ENCODE measurements at regions not wholly inside any gene's neighbourhood (a gene's known extent, or its start where the extent isn't known, plus 50 kb on each side); places are given as distances from the start of the nearest gene placed in this dataset.

DNA sequence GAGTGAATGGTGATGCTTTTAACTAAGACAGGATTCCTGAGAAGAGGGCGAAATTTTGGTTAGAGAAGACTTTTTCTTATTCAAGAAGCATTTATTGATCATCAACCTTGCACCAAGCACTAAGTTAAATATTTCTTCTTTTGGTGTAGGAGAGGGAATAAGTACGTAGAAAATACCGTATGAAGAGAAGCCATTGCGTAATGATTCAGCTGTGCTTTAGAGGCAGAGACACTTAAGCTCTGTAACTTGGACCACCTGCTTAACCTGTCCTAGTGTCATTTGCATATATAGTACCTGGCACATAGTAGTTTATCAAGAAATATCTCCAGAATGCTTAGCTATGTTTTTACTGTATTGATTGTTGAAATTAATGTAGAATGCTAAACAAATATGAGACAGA lies 430.9 kb upstream of the ZNF608 start:
- no peak for DNase-seq

- no peak for DNase-seq
These were observed 433.2 kb upstream of the ZNF608 start for GRCh38 chr5:125179612-125180011.

GRCh38 chr5:125180231-125180829 lies 433.9 kb upstream of the ZNF608 start:
- no peak for DNase-seq

- DNase-seq = no peak
These were observed 434.7 kb upstream of the ZNF608 start for GRCh38 chr5:125181159-125181558.

GRCh38 chr5:125181955-125182354 lies 435.5 kb upstream of the ZNF608 start:
- DNase-seq = no peak

DNA sequence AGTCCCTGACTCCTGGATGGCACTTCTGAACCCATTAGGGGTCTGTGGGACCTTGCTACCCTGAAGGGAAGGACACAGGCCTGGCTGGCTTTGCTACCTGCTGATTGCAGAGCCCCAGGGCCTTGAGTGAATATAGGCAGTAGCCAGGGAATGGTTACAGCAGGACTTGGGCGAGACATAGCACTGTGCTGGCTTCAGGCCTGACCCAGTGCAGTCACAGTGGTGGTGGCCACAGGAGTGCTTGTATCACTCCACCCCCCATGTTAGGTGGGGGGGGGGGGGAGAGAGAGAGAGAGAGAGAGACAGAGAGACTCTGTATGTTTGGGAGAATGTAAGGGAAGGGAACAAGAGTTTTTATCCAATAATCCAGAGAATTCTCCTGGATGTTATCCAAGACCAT lies 439.3 kb upstream of the ZNF608 start:
- DNase-seq = no peak

GRCh38 chr5:125186911-125187375 lies 440.5 kb upstream of the ZNF608 start:
- no peak for DNase-seq

DNA sequence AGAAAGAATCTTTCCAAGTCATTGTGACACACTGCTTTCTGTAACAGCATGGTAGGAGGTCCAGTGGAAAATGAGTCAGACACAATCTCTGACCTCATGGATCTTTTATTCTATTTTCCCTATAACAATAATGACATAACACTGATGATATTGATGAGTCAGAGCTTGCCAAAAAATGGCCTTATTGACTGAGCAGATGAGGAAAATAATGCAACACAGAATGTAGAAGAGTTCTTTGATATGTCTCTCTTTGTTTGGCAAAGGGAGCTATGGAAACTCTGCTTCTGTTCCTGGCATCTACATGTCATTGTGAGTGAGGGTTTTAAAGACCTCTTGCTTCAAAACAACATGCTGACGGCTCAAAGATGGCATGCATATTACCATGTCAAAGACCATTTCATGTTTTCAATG lies 443.1 kb upstream of the ZNF608 start:
- DNase-seq = no peak

- peak; percentile 47 for DNase-seq
These were observed 444.0 kb upstream of the ZNF608 start for GRCh38 chr5:125190232-125191087.

- no peak for DNase-seq
These were observed 448.4 kb upstream of the ZNF608 start for GRCh38 chr5:125194883-125195282.

DNA sequence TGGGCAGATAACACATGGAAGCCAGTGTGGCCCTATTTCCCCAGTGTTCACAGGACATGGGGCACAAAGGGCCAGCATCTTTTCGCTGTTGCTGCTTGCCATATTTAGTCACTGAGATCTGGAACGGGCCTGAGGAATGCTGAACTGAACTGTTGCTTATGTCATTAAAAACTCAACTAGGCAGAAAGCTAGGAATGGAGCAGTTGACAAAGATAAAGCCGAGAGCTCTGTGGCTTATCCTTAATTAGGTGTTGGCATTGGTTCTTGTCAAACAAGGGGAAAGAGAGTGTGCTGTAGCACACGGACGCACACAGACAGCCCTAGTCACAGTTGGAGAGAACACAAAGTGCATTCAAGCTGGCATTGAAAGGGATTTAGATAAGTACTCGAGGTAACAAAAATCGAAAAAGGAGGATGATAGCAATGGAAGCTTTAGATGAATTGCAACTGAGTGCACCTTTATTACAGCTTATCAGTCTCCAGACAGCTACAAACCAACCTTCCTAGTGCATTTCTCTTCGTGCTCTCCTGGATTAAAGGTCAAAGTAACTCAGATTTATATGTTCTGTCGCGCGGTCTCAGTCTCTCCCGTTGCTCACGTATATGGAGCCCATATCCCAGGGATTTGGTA lies 450.2 kb upstream of the ZNF608 start:
- DNase-seq = no peak

GRCh38 chr5:125197321-125197720 lies 450.9 kb upstream of the ZNF608 start:
- DNase-seq = no peak

- peak; percentile 94 for DNase-seq
These were observed 452.0 kb upstream of the ZNF608 start for GRCh38 chr5:125198270-125198974.

DNA sequence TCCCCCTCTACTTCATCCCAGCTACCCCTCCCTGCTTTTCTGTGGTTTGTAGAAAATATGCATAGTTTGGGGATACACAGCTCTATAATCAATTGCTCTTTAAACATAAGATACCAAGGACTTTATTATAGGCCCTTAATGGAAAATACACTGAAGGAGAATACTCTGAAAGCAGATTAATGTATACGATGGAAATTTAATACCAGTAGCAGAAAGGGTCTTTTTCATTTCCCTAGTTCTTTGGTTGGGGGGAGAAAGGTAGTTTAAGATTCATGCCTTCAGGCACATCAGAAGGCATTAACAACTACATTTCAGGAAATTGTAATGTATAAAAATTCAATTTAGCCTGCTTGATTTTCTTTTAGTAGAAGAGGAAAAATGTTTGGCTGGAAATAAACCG lies 452.9 kb upstream of the ZNF608 start:
- DNase-seq = no peak

- no peak for DNase-seq
These were observed 453.8 kb upstream of the ZNF608 start for GRCh38 chr5:125199968-125200865.

- DNase-seq = no peak
These were observed 454.5 kb upstream of the ZNF608 start for GRCh38 chr5:125200866-125201373.

GRCh38 chr5:125201446-125202052 lies 455.1 kb upstream of the ZNF608 start:
- no peak for DNase-seq

DNA sequence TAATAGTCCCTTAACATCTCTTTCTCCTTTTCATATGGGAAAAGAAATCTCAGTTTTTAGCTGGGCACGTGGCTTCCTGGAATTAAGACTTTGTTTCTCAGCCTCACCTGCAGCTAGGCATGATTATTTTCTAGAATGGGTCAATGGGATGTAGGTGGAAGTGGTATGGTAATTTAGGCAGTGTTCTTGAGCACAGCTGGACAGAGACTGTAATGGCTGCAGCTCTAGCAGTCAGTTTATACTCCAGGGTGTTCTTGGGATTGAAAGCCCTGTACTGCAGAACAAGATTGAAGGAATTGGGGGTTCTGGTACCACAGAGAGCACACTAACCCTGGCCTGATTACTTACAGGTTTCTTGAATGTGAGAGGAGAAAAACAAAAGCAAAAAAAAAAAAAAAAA lies 455.9 kb upstream of the ZNF608 start:
- DNase-seq = no peak

GRCh38 chr5:125202871-125203438 lies 456.5 kb upstream of the ZNF608 start:
- no peak for DNase-seq

DNA sequence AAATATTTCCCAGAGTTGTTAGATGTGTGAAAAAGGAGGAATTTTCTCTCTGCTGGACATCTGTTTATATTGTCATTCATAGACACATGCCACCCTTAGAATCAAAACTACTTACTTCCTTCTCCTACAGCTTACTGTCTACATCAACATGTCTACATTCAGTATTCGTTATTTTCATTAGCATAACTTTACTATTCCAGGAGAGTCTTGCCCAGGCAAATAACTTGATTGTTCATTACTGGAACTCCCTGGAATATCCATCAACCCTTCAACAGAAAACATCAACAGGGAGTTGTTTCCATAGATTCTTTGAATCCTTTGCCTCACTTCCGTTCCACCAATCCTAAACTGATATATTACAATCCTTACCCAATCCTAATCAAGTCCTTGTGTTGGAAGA lies 457.5 kb upstream of the ZNF608 start:
- no peak for DNase-seq

Data from left kidney (tissue), 1 donor.